GM20000 (cell line): ENCODE measurements at regions not wholly inside any gene's neighbourhood (a gene's known extent, or its start where the extent isn't known, plus 50 kb on each side); places are given as distances from the start of the nearest gene placed in this dataset.

ENCODE experiments used
- DNase-seq: peaks from one replicate; pipeline ENCODE4 v3.0.0; 2012; ENCODE audit warnings: low spot score
- CTCF ChIP-seq: IDR thresholded peaks from 2 replicates; pipeline ENCODE4 v1.5.1; 2012; ENCODE audit warnings: mild to moderate bottlenecking, control low read depth; ENCODE audit errors: extremely low read depth, missing control alignments

- DNase-seq, result no peak
- TF ChIP-seq CTCF, result no peak
Measured at GRCh38 chr7:12907774-12908173, 220.3 kb downstream of the ARL4A start.

GRCh38 chr7:12909483-12909882, 222.1 kb downstream of the ARL4A start:
- TF ChIP-seq CTCF, result no peak

GRCh38 chr7:12911053-12911452, 223.6 kb downstream of the ARL4A start:
- TF ChIP-seq CTCF, result no peak
- no peak for DNase-seq

More at GRCh38 chr7:12909483-12909882, 222.1 kb downstream of the ARL4A start:
- DNase-seq, result no peak

GRCh38 chr7:12913002-12913401, 225.6 kb downstream of the ARL4A start:
- TF ChIP-seq CTCF, result no peak
- DNase-seq, result no peak

- no peak for TF ChIP-seq CTCF
- DNase-seq, result no peak
Measured at GRCh38 chr7:12917801-12918200, 230.4 kb downstream of the ARL4A start.

GRCh38 chr7:12921751-12922345, 234.4 kb downstream of the ARL4A start:
- TF ChIP-seq CTCF, result no peak
- DNase-seq, result no peak

- no peak for TF ChIP-seq CTCF
- no peak for DNase-seq
Measured at GRCh38 chr7:12923971-12924370, 236.5 kb downstream of the ARL4A start.
